ENCODE measurements at regions not wholly inside any gene's neighbourhood (a gene's known extent, or its start where the extent isn't known, plus 50 kb on each side); places are given as distances from the start of the nearest gene placed in this dataset.

DNA sequence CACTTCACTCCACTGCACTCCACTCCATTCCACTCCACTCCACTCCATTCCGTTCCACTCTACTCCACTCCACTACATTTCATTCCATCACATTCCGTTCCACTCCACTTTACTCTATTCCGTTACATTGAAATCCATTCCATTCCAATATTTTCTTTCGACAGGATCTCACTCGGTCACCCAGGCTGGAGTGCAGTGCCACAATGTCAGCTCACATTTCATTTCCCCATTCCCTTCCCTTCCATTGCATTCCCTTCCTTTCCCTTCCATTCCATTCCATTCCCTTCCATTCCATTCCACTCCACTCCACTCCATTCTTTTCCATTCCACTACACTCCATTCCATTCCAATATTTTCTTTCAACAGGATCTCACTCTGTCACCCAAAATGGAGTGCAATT, 1407.6 kb upstream of the USP9Y start:
- no peak for DNase-seq (ENCODE audit: low read depth)

- peak; percentile 1 for DNase-seq (ENCODE audit: low read depth)
Measured at GRCh38 chrY:11334151-11334550, 1366.9 kb upstream of the USP9Y start.

All from HT1080 (cell line).